Keratinocyte (primary cell): ENCODE measurements at regions not wholly inside any gene's neighbourhood (a gene's known extent, or its start where the extent isn't known, plus 50 kb on each side); places are given as distances from the start of the nearest gene placed in this dataset.

ENCODE experiments used
- DNase-seq: peaks from one replicate; pipeline ENCODE4 v3.0.0-alpha.2; 2011; ENCODE audit warnings: low read depth, missing footprints, low spot score
- FAIRE-seq: peaks from 2 replicates; lab custom pipeline; 2011; peaks lifted over from hg19 to GRCh38; lab: Jason Lieb, UNC
- H2AFZ ChIP-seq: 2 replicates; pipeline ENCODE4 v1.6.0; 2012; ENCODE audit warnings: low read length, control low read depth, inconsistent platforms; ENCODE audit not compliant: control insufficient read depth
- H3K27ac ChIP-seq: 2 replicates; pipeline ENCODE4 v1.5.1; 2011; ENCODE audit warnings: low read length; ENCODE audit not compliant: control insufficient read depth, insufficient read depth
- H3K27me3 ChIP-seq: 3 replicates; pipeline ENCODE4 v1.6.0; 2011; ENCODE audit warnings: low read length; ENCODE audit not compliant: control insufficient read depth, insufficient read depth; ENCODE audit errors: extremely low read depth
- H3K36me3 ChIP-seq, 2 experiments: 2 replicates in 1 of 2; 3 replicates in 1 of 2; pipeline ENCODE4 v1.5.1; 2011; ENCODE audit warnings: low read length in 2 of 2, mild to moderate bottlenecking in 1 of 2; ENCODE audit not compliant: control insufficient read depth in 2 of 2, insufficient read depth in 2 of 2; ENCODE audit errors: extremely low read depth in 1 of 2
- H3K4me1 ChIP-seq: 3 replicates; pipeline ENCODE4 v1.5.1; 2011; ENCODE audit warnings: low read length; ENCODE audit not compliant: control insufficient read depth, insufficient read depth; ENCODE audit errors: extremely low read depth
- H3K4me2 ChIP-seq: 3 replicates; pipeline ENCODE4 v1.6.0; 2011; ENCODE audit warnings: low read depth, low read length; ENCODE audit not compliant: control insufficient read depth, insufficient read depth; ENCODE audit errors: extremely low read depth
- H3K4me3 ChIP-seq, 3 experiments: fragments of 200-600 bp in 1 of 3; sonication (generic) in 1 of 3; 2 replicates in 2 of 3; 3 replicates in 1 of 3; pipeline ENCODE4 v1.5.1; 2011 to 2016; ENCODE audit warnings: low read length in 3 of 3, mild to moderate bottlenecking in 3 of 3, control low read depth in 2 of 3, inconsistent platforms in 1 of 3, low read depth in 1 of 3, mixed read lengths in 1 of 3, mixed run types in 1 of 3, moderate library complexity in 1 of 3; ENCODE audit not compliant: control insufficient read depth in 2 of 3, insufficient read depth in 2 of 3; ENCODE audit errors: extremely low read depth in 1 of 3
- H3K79me2 ChIP-seq: 2 replicates; pipeline ENCODE4 v1.6.0; 2012; ENCODE audit warnings: low read length; ENCODE audit not compliant: control insufficient read depth, insufficient read depth
- H3K9ac ChIP-seq: 3 replicates; pipeline ENCODE4 v1.6.0; 2011; ENCODE audit warnings: low read length; ENCODE audit not compliant: control insufficient read depth, insufficient read depth; ENCODE audit errors: extremely low read depth
- H3K9me1 ChIP-seq: 3 replicates; pipeline ENCODE4 v1.6.0; 2011; ENCODE audit warnings: low read length; ENCODE audit not compliant: control insufficient read depth, insufficient read depth; ENCODE audit errors: extremely low read depth
- H3K9me3 ChIP-seq: 2 replicates; pipeline ENCODE4 v1.5.1; 2012; ENCODE audit warnings: low read depth, low read length; ENCODE audit not compliant: control insufficient read depth
- H4K20me1 ChIP-seq: 3 replicates; pipeline ENCODE4 v1.6.0; 2011; ENCODE audit warnings: low read length; ENCODE audit not compliant: control insufficient read depth, insufficient read depth; ENCODE audit errors: extremely low read depth
- CTCF ChIP-seq, 3 experiments: IDR thresholded peaks in 1 of 3; conservative IDR thresholded peaks in 1 of 3; optimal IDR thresholded peaks in 1 of 3; 2 replicates in 2 of 3; 3 replicates in 1 of 3; pipeline versions ENCODE3 to v1.5.1; 2011; ENCODE audit warnings: low read length in 3 of 3, mild to moderate bottlenecking in 3 of 3, moderate library complexity in 2 of 3, control low read depth in 1 of 3, inconsistent platforms in 1 of 3; ENCODE audit not compliant: insufficient read depth in 2 of 3; ENCODE audit errors: extremely low read depth in 1 of 3
- EZH2 ChIP-seq: IDR thresholded peaks from one replicate; pipeline ENCODE4 v1.6.1; 2012; ENCODE audit warnings: inconsistent platforms, mild to moderate bottlenecking, low read length, moderate library complexity
- dilution Hi-C: fragments of 300-500 bp; cut with MboI; formaldehyde crosslinking; loops from one replicate; pipeline ENCODE4 v1.7.0; 2020; ENCODE audit warnings: low sequenced_read_pairs; ENCODE audit not compliant: extremely low pct_ligation_motif_present

GRCh38 chr1:187203257-187203656 is 374.5 kb downstream of the PLA2G4A start:
- Histone ChIP-seq H3K79me2 (no peaks in the 10 kb centered on the region), H4K20me1 (no peaks in the 10 kb centered on the region), H3K27me3 (no peaks in the 10 kb centered on the region), H3K27ac (no peak overlapping the region), H3K36me3 (no peaks in the 10 kb centered on the region), H3K9ac (no peak overlapping the region), H3K4me2 (no peak overlapping the region), H3K9me3 (no peaks in the 10 kb centered on the region), H3K4me1 (no peaks in the 10 kb centered on the region), H2AFZ (no peak overlapping the region), H3K4me3 (no peak overlapping the region), H3K9me1 (no peaks in the 10 kb centered on the region)
- FAIRE-seq (no peak), DNase-seq (no peak)
- dilution Hi-C loops: no loop called here
- no peak for TF ChIP-seq CTCF (optimal IDR thresholded peaks at IDR 0.05 in 1 of 3, IDR thresholded peaks at IDR 0.05 in 1 of 3, conservative IDR thresholded peaks at IDR 0.05 in 1 of 3; ENCODE audit: extremely low read depth in 1 of 3, insufficient read depth in 2 of 3, low read length in 3 of 3)
- TF ChIP-seq EZH2: no peak

GRCh38 chr1:187212377-187212776 is 383.6 kb downstream of the PLA2G4A start:
- no peaks in the 10 kb centered on the region for H3K27me3 ChIP-seq
- H3K4me2 ChIP-seq: no peak overlapping the region
- no peaks in the 10 kb centered on the region for H3K36me3 ChIP-seq
- DNase-seq (no peak), FAIRE-seq (no peak)
- H3K9me1 ChIP-seq: no peaks in the 10 kb centered on the region
- no peaks in the 10 kb centered on the region for H4K20me1 ChIP-seq
- no peak overlapping the region for H3K27ac ChIP-seq
- H3K9me3 ChIP-seq: no peaks in the 10 kb centered on the region
- no peak overlapping the region for H3K9ac ChIP-seq
- dilution Hi-C loops: no loop called here
- TF ChIP-seq EZH2 (no peak), CTCF (optimal IDR thresholded peaks at IDR 0.05 in 1 of 3, IDR thresholded peaks at IDR 0.05 in 1 of 3, conservative IDR thresholded peaks at IDR 0.05 in 1 of 3; ENCODE audit: extremely low read depth in 1 of 3, insufficient read depth in 2 of 3, low read length in 3 of 3) (no peak)
- H3K4me3 ChIP-seq: no peak overlapping the region
- no peaks in the 10 kb centered on the region for H3K79me2 ChIP-seq
- H2AFZ ChIP-seq: no peak overlapping the region
- no peaks in the 10 kb centered on the region for H3K4me1 ChIP-seq
